HG03139 (cell line): ENCODE measurements at regions not wholly inside any gene's neighbourhood (a gene's known extent, or its start where the extent isn't known, plus 50 kb on each side); places are given as distances from the start of the nearest gene placed in this dataset.

ENCODE experiments used
- ATAC-seq: cut with Tn5 transposase; IDR thresholded peaks from one replicate; pipeline ENCODE4 v1.9.1; 2021; ENCODE audit not compliant: unreplicated experiment

- no peak for ATAC-seq
These were observed 123.0 kb upstream of the ARHGAP28 start for GRCh38 chr18:6606411-6607085.

DNA sequence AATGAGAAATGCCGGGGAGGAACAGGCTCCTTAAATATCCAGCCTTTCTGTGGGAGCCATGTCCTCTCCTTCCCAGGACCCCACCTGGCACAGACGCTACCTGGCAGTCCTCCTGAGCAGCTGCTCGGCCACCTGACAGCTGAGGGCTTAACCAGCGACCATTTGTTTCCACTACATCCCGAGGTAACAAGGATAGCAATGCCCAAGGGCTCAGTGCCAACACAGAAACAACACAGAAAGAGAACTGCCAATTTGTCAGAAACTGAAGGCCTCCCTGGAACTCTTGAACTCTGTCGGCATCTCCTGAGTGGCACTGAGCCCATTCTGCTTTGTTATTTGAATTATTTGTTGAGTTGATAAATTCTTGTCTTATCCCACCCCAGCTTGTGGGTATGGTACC, 122.2 kb upstream of the ARHGAP28 start:
- ATAC-seq: no peak

GRCh38 chr18:6609666-6610264, 119.8 kb upstream of the ARHGAP28 start:
- no peak for ATAC-seq

DNA sequence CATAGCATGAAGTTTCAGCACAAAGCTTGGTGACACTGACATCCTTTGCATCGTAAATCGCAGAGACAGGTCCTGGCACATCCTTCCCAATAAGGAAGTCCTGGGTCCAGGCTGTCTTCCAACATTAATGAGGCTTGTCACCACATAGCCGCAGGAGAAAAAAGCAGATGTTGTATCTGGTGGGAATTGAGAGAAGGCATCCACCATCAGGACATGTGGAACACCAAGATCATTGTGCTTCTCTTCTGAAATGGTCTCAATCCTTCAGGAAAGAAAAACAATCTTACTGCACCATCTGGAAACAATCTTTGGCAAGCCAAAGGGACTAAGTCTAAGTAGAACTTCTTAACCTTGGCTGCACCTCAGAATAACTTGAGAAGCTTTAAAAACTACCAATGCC, 119.0 kb upstream of the ARHGAP28 start:
- no peak for ATAC-seq

DNA sequence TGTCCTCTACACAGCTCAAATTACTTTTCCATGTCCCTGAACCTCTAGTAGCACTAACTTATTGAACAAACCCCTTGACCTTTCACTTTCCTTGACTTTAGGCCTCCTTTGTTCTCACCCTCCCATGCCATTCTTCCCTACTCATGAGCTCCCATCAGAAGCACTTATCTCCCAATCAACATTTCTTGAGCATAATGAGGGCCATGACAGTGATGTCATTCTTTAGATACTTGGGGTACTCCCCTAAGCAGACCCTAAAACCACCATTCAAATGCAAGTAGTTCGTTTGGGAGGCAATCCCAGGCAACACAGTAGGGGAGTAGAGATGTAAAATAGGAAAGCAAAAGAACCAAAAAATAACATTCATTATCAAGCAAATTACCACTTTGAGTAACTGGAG, 115.9 kb upstream of the ARHGAP28 start:
- no peak for ATAC-seq

DNA sequence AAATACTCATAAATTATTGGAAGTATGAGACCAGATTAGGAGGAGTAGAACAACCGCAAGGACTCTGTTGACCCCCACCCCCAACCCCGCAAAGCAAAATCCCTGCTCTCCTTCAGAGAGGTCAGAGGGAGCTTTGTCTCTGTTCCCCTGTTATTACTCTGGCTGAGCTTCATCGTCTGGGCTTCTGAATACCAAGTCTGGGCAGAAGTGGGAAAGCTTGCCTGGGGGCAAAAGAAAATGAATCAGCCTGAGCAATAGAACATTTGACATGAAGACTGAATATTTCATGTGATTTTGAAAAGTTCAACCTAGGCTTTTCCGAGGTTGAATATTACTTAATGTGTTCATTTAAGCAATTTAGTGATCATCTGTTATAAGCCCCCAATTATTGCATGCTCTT, 114.6 kb upstream of the ARHGAP28 start:
- ATAC-seq: no peak

GRCh38 chr18:6616981-6617380, 112.5 kb upstream of the ARHGAP28 start:
- no peak for ATAC-seq

DNA sequence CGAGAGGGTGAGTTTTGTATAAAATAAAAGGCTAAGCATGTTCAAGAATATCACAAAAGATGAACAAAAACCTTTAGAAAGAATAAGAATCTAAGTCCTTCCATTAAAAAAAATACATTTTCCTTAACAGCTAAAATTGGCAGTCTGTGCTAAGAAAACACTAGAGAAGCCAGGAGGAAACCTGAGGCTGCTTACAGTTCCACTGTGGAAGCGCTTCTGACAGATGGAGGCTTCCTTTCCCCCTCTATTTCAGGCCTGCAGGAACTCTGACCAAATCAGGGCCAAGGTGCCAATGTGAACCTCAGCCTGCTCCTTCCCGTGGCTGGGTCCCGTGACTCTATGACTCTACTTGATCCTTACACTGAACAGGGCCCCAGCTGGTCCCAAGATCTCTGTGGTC, 108.1 kb upstream of the ARHGAP28 start:
- ATAC-seq: no peak

DNA sequence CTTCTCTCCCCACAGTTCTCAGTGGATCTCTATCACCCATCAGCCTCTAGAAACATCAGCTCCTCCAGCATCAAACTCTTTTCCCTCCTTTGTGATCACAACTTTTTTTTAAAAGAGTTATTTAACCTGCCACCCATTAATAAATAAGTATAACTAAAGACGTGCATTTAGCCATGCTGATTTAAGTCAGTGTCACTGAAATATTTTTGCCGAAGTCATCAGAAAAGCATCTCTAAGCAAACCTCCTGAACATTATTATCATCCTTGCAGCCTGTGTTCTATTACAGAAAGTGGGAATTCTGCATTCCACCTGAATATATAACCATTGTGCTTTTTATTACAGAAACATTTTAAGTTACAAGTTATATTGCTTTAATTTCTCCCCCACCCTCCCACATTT, 106.2 kb upstream of the ARHGAP28 start:
- ATAC-seq: no peak

DNA sequence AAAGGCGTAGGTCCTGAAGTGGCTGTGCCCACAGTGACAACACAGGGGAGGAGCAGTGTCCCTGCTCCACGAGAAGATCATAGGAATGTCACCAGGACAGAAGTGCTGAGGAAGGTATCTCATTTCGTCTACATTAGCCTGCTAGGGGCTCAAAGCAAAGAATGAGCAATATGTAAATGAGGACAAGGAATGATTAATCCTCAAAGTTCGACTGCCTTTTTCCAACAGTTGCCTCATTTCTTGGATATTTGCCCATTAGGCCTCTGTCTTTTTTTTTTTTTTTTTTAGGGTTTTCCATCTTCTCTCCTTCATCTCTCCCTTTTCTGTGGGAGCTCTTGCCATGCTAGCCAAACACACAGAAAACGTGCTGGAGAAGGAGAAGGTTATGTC, 105.2 kb upstream of the ARHGAP28 start:
- ATAC-seq: no peak

DNA sequence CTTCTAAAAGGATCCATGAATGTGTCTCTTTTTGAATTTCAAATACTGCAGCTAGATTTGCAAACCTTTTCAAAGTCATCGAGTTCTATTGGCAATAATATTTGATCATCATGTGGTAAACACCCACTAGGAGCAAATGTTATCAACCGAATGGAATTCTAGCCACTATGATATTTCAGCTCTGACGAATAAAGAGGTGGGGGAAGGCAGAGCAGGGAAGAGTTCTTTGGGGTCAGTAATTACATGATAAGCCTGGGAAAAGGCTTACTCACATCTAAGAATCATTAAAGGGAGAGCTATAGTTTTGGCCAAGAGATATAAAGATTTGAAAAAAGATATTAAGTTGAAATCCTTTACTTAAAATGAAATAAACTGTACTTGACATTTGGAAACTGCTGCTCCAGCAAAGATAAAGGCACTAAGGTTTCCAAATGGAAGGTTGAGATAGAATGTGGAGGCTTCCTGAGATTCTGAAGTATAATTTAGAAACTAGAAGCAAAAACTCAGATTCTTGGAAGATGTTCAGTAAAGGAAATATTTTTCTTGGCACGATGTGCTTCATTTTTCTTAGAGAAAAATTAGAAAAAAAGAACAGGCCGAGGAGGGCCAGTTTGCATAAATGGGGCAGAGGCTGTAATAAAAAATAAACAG, 104.7 kb upstream of the ARHGAP28 start:
- no peak for ATAC-seq

DNA sequence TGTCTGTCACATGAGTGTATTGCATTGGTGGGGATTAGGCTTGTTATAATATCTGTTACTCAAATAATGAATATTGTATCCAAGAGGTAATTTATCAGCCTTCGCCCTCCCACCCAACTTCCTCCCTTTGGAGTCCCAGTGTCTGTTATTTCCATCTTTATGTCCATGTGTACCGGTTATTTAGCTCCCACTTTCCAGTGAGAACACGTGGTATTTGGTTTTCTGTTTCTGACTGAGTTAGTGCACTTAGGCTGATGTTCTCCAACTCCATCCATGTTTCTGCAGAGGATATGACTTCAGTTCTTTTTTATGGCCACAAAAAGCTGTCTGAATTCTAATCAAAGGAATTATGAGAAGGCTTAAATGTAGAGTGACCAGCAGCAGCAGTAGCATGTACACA, 104.0 kb upstream of the ARHGAP28 start:
- no peak for ATAC-seq

- no peak for ATAC-seq
These were observed 103.1 kb upstream of the ARHGAP28 start for GRCh38 chr18:6626457-6626856.

- ATAC-seq: no peak
These were observed 101.9 kb upstream of the ARHGAP28 start for GRCh38 chr18:6627645-6628044.

GRCh38 chr18:6628187-6628586, 101.3 kb upstream of the ARHGAP28 start:
- ATAC-seq: no peak

- no peak for ATAC-seq
These were observed 99.8 kb upstream of the ARHGAP28 start for GRCh38 chr18:6629635-6630140.

GRCh38 chr18:6633310-6633709, 96.2 kb upstream of the ARHGAP28 start:
- ATAC-seq: no peak

DNA sequence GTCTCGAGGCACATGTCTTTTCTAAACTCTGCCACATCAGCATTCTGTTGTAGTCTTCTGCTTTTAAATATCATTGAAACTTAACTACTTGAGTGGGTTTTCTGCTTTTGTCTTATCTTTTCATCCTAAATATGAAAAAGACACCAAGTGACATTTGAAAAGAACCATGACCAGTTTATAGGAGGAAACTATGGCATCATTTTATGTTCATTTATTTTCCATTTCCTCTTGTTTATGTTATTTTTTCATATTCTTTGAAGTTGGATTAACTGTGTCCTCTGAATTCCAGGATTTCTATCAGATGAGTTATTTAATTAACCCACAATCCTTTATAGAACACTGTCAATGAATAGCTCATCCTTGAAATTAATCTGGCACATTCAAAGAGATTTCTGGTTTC, 93.4 kb upstream of the ARHGAP28 start:
- ATAC-seq: no peak

DNA sequence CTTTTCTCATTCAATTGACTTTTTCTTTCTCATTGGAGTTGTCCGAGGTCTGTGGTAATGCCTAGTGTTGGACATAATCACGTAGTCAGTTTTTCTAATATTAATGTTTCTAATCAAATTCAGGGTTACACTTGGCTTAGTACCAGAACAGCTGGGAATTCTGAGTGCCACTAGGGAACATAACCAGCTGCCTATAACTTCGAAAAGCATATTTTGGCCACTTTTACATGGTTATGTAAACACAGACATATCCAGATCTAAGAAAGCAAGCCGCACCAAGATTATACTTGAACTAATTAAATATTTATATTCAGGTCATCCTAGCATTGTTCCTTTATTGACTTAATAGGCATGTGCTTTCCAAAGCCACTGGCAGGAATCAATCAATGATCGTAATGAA, 91.1 kb upstream of the ARHGAP28 start:
- no peak for ATAC-seq

DNA sequence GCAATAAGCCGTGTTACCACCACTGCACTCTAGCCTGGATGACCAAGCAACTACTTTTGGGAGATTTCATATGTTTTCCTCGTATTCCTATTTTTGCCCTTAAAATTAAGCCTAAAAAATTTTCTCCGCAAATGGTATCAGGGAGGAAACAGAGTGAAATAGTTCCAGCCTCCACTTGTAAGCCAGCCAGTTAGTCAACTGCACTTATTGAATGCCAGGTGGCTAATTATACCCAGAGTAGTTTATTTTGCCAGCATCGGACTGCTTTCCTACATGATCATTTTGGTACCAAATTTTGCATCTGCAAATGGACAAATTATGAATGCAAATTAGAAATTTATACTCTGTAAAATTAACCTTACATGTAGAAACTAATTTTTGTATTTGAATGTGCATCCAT, 90.2 kb upstream of the ARHGAP28 start:
- no peak for ATAC-seq

DNA sequence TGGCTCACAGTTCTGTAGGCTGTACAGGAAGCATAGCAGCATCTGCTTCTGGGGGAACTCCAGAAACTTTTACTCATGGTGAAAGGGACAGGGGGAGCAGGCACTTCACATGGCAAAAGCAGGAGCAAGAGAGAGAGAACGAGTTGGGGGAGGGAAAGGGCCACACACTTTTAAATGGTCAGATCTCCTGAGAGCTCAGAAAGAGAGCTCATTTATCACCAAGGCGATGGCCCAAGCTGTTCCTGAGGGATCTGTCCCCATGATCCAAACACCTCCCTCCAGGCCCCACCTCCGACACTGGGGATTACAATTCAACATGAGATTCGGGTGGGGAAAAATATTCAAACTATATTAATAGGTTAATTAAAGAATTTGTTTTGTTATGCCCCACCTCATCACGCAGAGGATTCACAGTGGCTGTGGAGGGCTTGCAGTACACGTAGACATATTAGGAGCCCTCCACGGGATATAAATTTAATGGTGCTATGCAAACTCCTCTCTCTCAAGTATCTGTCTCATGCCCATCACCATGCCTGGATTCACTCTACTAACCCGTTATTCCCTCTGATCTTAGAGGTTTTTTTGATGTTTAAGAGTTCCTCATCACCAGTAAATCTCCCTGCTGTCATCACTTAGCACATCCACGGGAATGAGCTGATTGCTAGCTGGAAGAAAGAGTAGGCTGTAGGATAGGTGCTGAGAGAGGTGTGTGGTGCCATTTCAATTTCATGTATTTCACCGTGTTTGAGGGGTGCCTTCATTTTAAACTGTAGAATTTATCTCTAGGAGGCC, 84.5 kb upstream of the ARHGAP28 start:
- no peak for ATAC-seq

DNA sequence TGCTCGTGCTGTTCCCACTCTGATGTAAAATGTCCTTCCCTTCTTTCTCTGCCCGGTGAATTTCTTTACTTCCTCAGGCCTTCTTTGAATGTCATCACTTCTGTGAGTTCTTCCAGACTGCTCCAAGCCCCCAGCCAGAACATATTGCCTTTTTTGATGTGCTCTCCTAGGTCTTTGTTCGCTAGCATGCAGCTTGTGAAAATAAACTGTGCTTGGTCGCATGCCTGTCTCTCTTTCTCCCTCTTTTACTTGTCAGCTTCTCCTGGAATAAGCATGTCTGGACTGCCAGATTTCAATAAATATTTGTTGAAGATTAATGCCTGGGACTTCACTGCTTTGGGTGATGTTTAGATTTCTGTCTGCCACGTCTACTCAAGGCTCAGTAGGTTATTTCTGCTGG, 82.7 kb upstream of the ARHGAP28 start:
- no peak for ATAC-seq
